SU-DHL-6 (cell line): ENCODE measurements at regions not wholly inside any gene's neighbourhood (a gene's known extent, or its start where the extent isn't known, plus 50 kb on each side); places are given as distances from the start of the nearest gene placed in this dataset.

ENCODE experiments used
- CTCF ChIP-seq: fragments of 200-600 bp; sonication (generic); IDR thresholded peaks from one replicate; pipeline ENCODE4 v1.5.1; 2017; ENCODE audit warnings: antibody characterized with exemption, mild to moderate bottlenecking, low read length, moderate library complexity; ENCODE audit not compliant: insufficient read depth, poor library complexity, severe bottlenecking
- EZH2phosphoT487 ChIP-seq: fragments of 200-600 bp; sonication (generic), shearing (Covaris generic); conservative IDR thresholded peaks from 2 replicates; pipeline ENCODE4 v1.6.1; 2018; ENCODE audit warnings: mild to moderate bottlenecking, antibody characterized with exemption, low read length, moderate library complexity, mixed read lengths

DNA sequence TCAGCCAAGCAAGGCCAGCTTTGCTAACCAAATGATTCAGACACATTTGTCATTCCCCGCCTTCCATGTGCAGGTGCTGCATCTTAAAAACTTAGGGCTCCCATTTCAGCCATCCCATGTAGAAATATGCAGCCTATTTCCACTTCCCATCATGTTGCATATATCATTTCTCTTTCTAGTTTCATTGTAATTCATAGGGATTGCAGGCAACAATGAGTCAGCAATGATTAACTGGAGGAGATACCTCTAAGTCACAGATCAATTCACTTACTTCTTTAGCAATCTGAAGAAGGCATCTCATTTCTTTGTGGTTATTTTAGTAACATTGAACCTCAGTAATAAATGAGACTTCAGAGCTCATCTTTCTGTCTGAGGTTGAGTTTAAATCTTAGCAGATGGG, 276.1 kb upstream of the PKDCC start:
- no peak for TF ChIP-seq CTCF
- TF ChIP-seq EZH2phosphoT487 = no peak
